Suprapubic skin (tissue), 3 donors: ENCODE measurements at regions not wholly inside any gene's neighbourhood (a gene's known extent, or its start where the extent isn't known, plus 50 kb on each side); places are given as distances from the start of the nearest gene placed in this dataset.

Experiments
- CTCF ChIP-seq, 2 donors: fragments of 200-600 bp in 1 of 2; fragments of 450-650 bp in 1 of 2; sonication (generic) in 1 of 2; IDR thresholded peaks; one replicate each; pipeline ENCODE4 v1.5.1; 2016 to 2019; ENCODE audit warnings: antibody characterized with exemption in 2 of 2, mild to moderate bottlenecking in 1 of 2, moderate library complexity in 1 of 2
- POLR2A ChIP-seq, 2 donors: fragments of 450-650 bp; IDR thresholded peaks; one replicate each; pipeline ENCODE4 v1.6.1; 2017; ENCODE audit warnings: antibody characterized with exemption in 2 of 2, mild to moderate bottlenecking in 2 of 2, moderate library complexity in 2 of 2

GRCh38 chr6:168885751-168886742, 367.6 kb downstream of the THBS2 start:
- TF ChIP-seq CTCF (IDR thresholded peaks at IDR 0.05) (no peak), POLR2A (IDR thresholded peaks at IDR 0.05) (no peak)
